ENCODE measurements at regions not wholly inside any gene's neighbourhood (a gene's known extent, or its start where the extent isn't known, plus 50 kb on each side); places are given as distances from the start of the nearest gene placed in this dataset.

GRCh38 chr7:49398746-49399145, 374.7 kb upstream of the VWC2 start:
- intact Hi-C loops (cut with DNase I) = no loop called here
- no peak for DNase-seq (ENCODE audit: extremely low spot score in 2 of 2)
- Histone ChIP-seq H3K27me3 (no peaks in the 10 kb centered on the region), H3K9me3 (no peaks in the 10 kb centered on the region), H3K4me3 (no peak overlapping the region), H3K36me3 (no peaks in the 10 kb centered on the region), H3K4me1 (peaks cover 5% of the 10 kb centered on the region), H3K27ac (no peak overlapping the region)
- TF ChIP-seq CTCF (IDR thresholded peaks at IDR 0.05) (no peak), POLR2A (IDR thresholded peaks at IDR 0.05) (no peak), POLR2AphosphoS5 (IDR thresholded peaks at IDR 0.05; ENCODE audit: insufficient read depth in 1 of 2, low read depth in 1 of 2) (no peak)

- H3K27ac ChIP-seq = no peak overlapping the region
- H3K4me3 ChIP-seq = no peak overlapping the region
- intact Hi-C loops (cut with DNase I) = no loop called here
- H3K4me1 ChIP-seq = peaks cover 5% of the 10 kb centered on the region
- H3K27me3 ChIP-seq = no peaks in the 10 kb centered on the region
- no peaks in the 10 kb centered on the region for H3K36me3 ChIP-seq
- H3K9me3 ChIP-seq = no peaks in the 10 kb centered on the region
- no peak for DNase-seq (ENCODE audit: extremely low spot score in 2 of 2)
- TF ChIP-seq POLR2AphosphoS5 (IDR thresholded peaks at IDR 0.05; ENCODE audit: insufficient read depth in 1 of 2, low read depth in 1 of 2) (no peak), CTCF (IDR thresholded peaks at IDR 0.05) (no peak), POLR2A (IDR thresholded peaks at IDR 0.05) (no peak)
These were observed 372.4 kb upstream of the VWC2 start for GRCh38 chr7:49400891-49401550.

DNA sequence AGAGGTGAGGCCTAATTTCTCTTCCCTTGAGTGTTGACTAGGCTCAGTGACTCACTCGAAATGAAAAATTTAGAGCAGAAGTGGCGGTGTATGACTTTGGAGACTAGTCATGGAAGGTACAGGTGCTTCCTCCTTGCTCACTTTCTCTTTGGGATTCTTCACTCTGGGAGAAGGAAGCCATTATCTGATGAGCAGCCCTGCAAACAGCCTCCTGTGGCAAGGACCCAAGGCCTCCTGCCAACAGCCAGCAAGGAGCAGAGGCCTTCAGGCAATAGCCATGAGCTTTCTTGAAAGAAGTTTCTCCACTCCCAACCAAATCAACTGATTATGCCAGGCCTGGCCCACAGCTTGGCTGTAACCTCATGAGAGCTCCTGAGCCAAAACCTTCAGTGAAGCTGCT, 369.6 kb upstream of the VWC2 start:
- Histone ChIP-seq H3K4me3 (no peak overlapping the region), H3K9me3 (no peaks in the 10 kb centered on the region), H3K4me1 (no peaks in the 10 kb centered on the region), H3K27me3 (no peaks in the 10 kb centered on the region), H3K36me3 (no peaks in the 10 kb centered on the region), H3K27ac (no peak overlapping the region)
- intact Hi-C loops (cut with DNase I) = no loop called here
- DNase-seq (ENCODE audit: extremely low spot score in 2 of 2) = no peak
- TF ChIP-seq CTCF (IDR thresholded peaks at IDR 0.05) (no peak), POLR2A (IDR thresholded peaks at IDR 0.05) (no peak), POLR2AphosphoS5 (IDR thresholded peaks at IDR 0.05; ENCODE audit: insufficient read depth in 1 of 2, low read depth in 1 of 2) (no peak)

DNA sequence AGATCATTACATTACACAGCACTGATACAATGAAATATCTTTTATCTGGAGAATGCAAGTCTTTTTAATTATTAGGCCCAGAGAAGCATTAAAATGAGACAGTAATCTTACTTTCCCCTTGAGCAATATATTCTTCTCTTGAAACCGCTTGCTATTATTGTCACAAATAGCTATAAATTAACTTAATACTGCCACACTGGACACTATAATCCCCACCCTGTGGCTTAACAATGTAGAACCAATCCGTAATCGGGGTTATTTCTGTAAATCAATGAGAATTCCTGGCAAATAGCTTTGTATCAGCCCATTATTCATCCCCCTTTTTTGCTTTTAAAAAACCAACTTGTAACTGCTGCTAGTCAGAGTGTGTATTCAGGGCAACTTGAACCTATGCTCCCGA, 366.2 kb upstream of the VWC2 start:
- TF ChIP-seq POLR2AphosphoS5 (IDR thresholded peaks at IDR 0.05; ENCODE audit: insufficient read depth in 1 of 2, low read depth in 1 of 2) (no peak), CTCF (IDR thresholded peaks at IDR 0.05) (no peak), POLR2A (IDR thresholded peaks at IDR 0.05) (no peak)
- no peak for DNase-seq (ENCODE audit: extremely low spot score in 2 of 2)
- Histone ChIP-seq H3K4me3 (no peak overlapping the region), H3K4me1 (no peaks in the 10 kb centered on the region), H3K9me3 (no peaks in the 10 kb centered on the region), H3K27ac (no peak overlapping the region), H3K27me3 (no peaks in the 10 kb centered on the region), H3K36me3 (no peaks in the 10 kb centered on the region)
- intact Hi-C loops (cut with DNase I) = no loop called here

GRCh38 chr7:49417034-49417433, 356.4 kb upstream of the VWC2 start:
- H3K27me3 ChIP-seq = no peaks in the 10 kb centered on the region
- no peaks in the 10 kb centered on the region for H3K4me1 ChIP-seq
- H3K27ac ChIP-seq = no peak overlapping the region
- intact Hi-C loops (cut with DNase I) = no loop called here
- no peak overlapping the region for H3K4me3 ChIP-seq
- H3K9me3 ChIP-seq = no peaks in the 10 kb centered on the region
- no peak for TF ChIP-seq POLR2AphosphoS5 (IDR thresholded peaks at IDR 0.05; ENCODE audit: insufficient read depth in 1 of 2, low read depth in 1 of 2)
- TF ChIP-seq POLR2A (IDR thresholded peaks at IDR 0.05) = no peak
- TF ChIP-seq CTCF (IDR thresholded peaks at IDR 0.05) = no peak
- no peaks in the 10 kb centered on the region for H3K36me3 ChIP-seq
- DNase-seq (ENCODE audit: extremely low spot score in 2 of 2) = no peak
